ENCODE measurements at regions not wholly inside any gene's neighbourhood (a gene's known extent, or its start where the extent isn't known, plus 50 kb on each side); places are given as distances from the start of the nearest gene placed in this dataset.

DNA sequence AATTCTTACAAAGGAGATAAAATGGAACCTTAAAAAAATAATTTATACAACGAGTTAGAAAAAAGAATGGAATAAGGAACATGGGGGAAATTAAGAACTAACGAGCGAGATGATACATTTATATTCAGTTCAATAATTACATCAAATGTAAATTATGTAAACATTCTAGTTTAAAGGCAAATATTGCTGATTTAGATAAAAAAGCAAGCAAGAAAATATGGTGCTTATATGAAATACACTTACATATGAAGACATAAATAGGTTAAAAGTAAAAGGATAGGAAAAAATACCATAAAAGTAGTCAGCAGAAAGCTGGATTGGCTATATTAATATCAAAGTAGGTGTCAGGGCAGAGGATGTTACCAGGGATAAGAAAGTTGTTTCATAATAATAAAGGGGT, 127.0 kb upstream of the AHR start:
- no peak for TF ChIP-seq POLR2A (IDR thresholded peaks at IDR 0.05; ENCODE audit: low read length)
- TF ChIP-seq, protein P1, sequence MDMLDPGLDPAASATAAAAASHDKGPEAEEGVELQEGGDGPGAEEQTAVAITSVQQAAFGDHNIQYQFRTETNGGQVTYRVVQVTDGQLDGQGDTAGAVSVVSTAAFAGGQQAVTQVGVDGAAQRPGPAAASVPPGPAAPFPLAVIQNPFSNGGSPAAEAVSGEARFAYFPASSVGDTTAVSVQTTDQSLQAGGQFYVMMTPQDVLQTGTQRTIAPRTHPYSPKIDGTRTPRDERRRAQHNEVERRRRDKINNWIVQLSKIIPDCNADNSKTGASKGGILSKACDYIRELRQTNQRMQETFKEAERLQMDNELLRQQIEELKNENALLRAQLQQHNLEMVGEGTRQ (IDR thresholded peaks at IDR 0.05), result no peak
- TF ChIP-seq, protein P2, sequence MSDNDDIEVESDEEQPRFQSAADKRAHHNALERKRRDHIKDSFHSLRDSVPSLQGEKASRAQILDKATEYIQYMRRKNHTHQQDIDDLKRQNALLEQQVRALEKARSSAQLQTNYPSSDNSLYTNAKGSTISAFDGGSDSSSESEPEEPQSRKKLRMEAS (IDR thresholded peaks at IDR 0.05), result no peak
